Activated gamma-delta T cell treated with Interleukin-2 at 50 U/mL for 16 hours (primary cell): ENCODE measurements at regions not wholly inside any gene's neighbourhood (a gene's known extent, or its start where the extent isn't known, plus 50 kb on each side); places are given as distances from the start of the nearest gene placed in this dataset.
"Not testable (repeated sequence)": the region's sequence is repeated elsewhere in the genome, so short reads cannot be mapped to it uniquely, and the experiment has no call there.

ENCODE experiments used
- DNase-seq: peaks from one replicate; pipeline ENCODE4 v3.0.0-alpha.2; 2020

- DNase-seq: not testable (repeated sequence)
Observed at GRCh38 chr2:89233931-89234330, 542.5 kb downstream of the RPIA start.

GRCh38 chr2:89234818-89235466 lies 543.5 kb downstream of the RPIA start:
- not testable (repeated sequence) for DNase-seq

- not testable (repeated sequence) for DNase-seq
Observed at GRCh38 chr2:89236832-89237450, 545.5 kb downstream of the RPIA start.

- DNase-seq: not testable (repeated sequence)
Observed at GRCh38 chr2:89237783-89238182, 546.3 kb downstream of the RPIA start.

GRCh38 chr2:89243114-89243700 lies 551.7 kb downstream of the RPIA start:
- DNase-seq: not testable (repeated sequence)

- DNase-seq: not testable (repeated sequence)
Observed at GRCh38 chr2:89244407-89244806, 552.9 kb downstream of the RPIA start.

- DNase-seq: not testable (repeated sequence)
Observed at GRCh38 chr2:89245478-89245877, 554.0 kb downstream of the RPIA start.

- not testable (repeated sequence) for DNase-seq
Observed at GRCh38 chr2:89246027-89246426, 554.6 kb downstream of the RPIA start.

- DNase-seq: not testable (repeated sequence)
Observed at GRCh38 chr2:89246620-89247019, 555.1 kb downstream of the RPIA start.

GRCh38 chr2:89255013-89255412 lies 563.5 kb downstream of the RPIA start:
- not testable (repeated sequence) for DNase-seq

GRCh38 chr2:89273443-89273842 lies 582.0 kb downstream of the RPIA start:
- not testable (repeated sequence) for DNase-seq

GRCh38 chr2:89280536-89280935 lies 589.1 kb downstream of the RPIA start:
- not testable (repeated sequence) for DNase-seq

- DNase-seq: not testable (repeated sequence)
Observed at GRCh38 chr2:89286448-89287080, 595.1 kb downstream of the RPIA start.

GRCh38 chr2:89287084-89287483 lies 595.6 kb downstream of the RPIA start:
- DNase-seq: not testable (repeated sequence)

GRCh38 chr2:89291717-89292298 lies 600.3 kb downstream of the RPIA start:
- not testable (repeated sequence) for DNase-seq

GRCh38 chr2:89293399-89293798 lies 601.9 kb downstream of the RPIA start:
- not testable (repeated sequence) for DNase-seq

- not testable (repeated sequence) for DNase-seq
Observed at GRCh38 chr2:89294335-89294734, 602.9 kb downstream of the RPIA start.

GRCh38 chr2:89296820-89297398 lies 605.4 kb downstream of the RPIA start:
- DNase-seq: not testable (repeated sequence)

GRCh38 chr2:89299196-89299595 lies 607.7 kb downstream of the RPIA start:
- not testable (repeated sequence) for DNase-seq

- not testable (repeated sequence) for DNase-seq
Observed at GRCh38 chr2:89305623-89306022, 614.1 kb downstream of the RPIA start.

GRCh38 chr2:89306869-89307637 lies 615.6 kb downstream of the RPIA start:
- DNase-seq: not testable (repeated sequence)

- DNase-seq: not testable (repeated sequence)
Observed at GRCh38 chr2:89318990-89319389, 627.5 kb downstream of the RPIA start.
